A549 (cell line): ENCODE measurements at regions not wholly inside any gene's neighbourhood (a gene's known extent, or its start where the extent isn't known, plus 50 kb on each side); places are given as distances from the start of the nearest gene placed in this dataset.

Experiments used
- ATAC-seq, 2 experiments: fragments of 200-7000 bp in 1 of 2; fragments of >200 bp in 1 of 2; cut with Nextera tagmentation in 1 of 2; cut with Tn5 transposase in 1 of 2; 3 replicates each; pipeline versions ENCODE4 v1.8.0 to v1.9.1; 2018 to 2020; ENCODE audit warnings: mild to moderate bottlenecking in 1 of 2, moderate library complexity in 1 of 2
- CTCF ChIA-PET: fragments of 300-600 bp; sonication (Branson Sonifier 250); formaldehyde crosslinking; extraction: SDS; loops from one replicate; lab custom pipeline; 2021; ENCODE audit warnings: antibody characterized with exemption, inconsistent platforms; lab: Yijun Ruan, JAX
- POLR2A ChIA-PET: fragments of 350-600 bp; formaldehyde crosslinking; extraction: SDS; loops from one replicate; lab custom pipeline; 2021; ENCODE audit warnings: antibody characterized with exemption, inconsistent platforms; lab: Yijun Ruan, JAX
- DNase-seq, 2 experiments: peaks; one replicate each; pipeline versions ENCODE4 v3.0.0 to v3.0.0-alpha.2; 2011 to 2016; ENCODE audit warnings: low read depth in 1 of 2, low spot score in 1 of 2
- FAIRE-seq: peaks from 2 replicates; lab custom pipeline; 2011; peaks lifted over from hg19 to GRCh38; lab: Jason Lieb, UNC
- H3K27ac ChIP-seq, 2 experiments: fragments of >200 bp; sonication (Bioruptor Twin); formaldehyde crosslinking; 3 replicates each; pipeline ENCODE4 v1.5.1; 2016 to 2017
- H3K4me1 ChIP-seq: fragments of >200 bp; sonication (Bioruptor Twin); formaldehyde crosslinking; 3 replicates; pipeline ENCODE4 v1.6.1; 2016
- H3K4me2 ChIP-seq: fragments of >200 bp; sonication (Bioruptor Twin); formaldehyde crosslinking; 3 replicates; pipeline ENCODE4 v1.6.1; 2016
- H3K4me3 ChIP-seq: fragments of >200 bp; sonication (Bioruptor Twin); formaldehyde crosslinking; 3 replicates; pipeline ENCODE4 v1.5.1; 2016
- H3K9me3 ChIP-seq: fragments of >200 bp; sonication (Bioruptor Twin); formaldehyde crosslinking; 3 replicates; pipeline ENCODE4 v1.6.1; 2016
- BCL3 ChIP-seq: fragments of >200 bp; sonication (Bioruptor Twin); formaldehyde crosslinking; IDR thresholded peaks from 3 replicates; pipeline ENCODE4 v1.6.1; 2016
- BHLHE40 ChIP-seq: IDR thresholded peaks from 2 replicates; pipeline ENCODE4 v1.6.1; 2012; ENCODE audit warnings: low read depth, low read length, inconsistent platforms
- CBX8 ChIP-seq: fragments of 200-600 bp; sonication (generic); IDR thresholded peaks from 2 replicates; pipeline ENCODE4 v1.6.1; 2016
- CHD2 ChIP-seq: fragments of 150-350 bp; IDR thresholded peaks from 2 replicates; pipeline ENCODE4 v1.6.1; 2014; ENCODE audit warnings: low read length; ENCODE audit not compliant: partially characterized antibody
- EHF ChIP-seq: fragments of 250-450 bp; sonication (Bioruptor Pico); IDR thresholded peaks from 2 replicates; pipeline ENCODE4 v1.5.0; 2020; ENCODE audit warnings: mild to moderate bottlenecking
- EHMT2 ChIP-seq: fragments of 200-600 bp; sonication (generic); IDR thresholded peaks from 2 replicates; pipeline ENCODE4 v1.6.1; 2016; ENCODE audit warnings: antibody characterized with exemption, low read depth, mild to moderate bottlenecking, moderate library complexity
- ESRRA ChIP-seq: fragments of 150-350 bp; IDR thresholded peaks from 2 replicates; pipeline ENCODE4 v1.6.1; 2014; ENCODE audit warnings: mild to moderate bottlenecking, low read length, borderline replicate concordance
- GATA3 ChIP-seq: IDR thresholded peaks from 2 replicates; pipeline ENCODE4 v1.6.1; 2012; ENCODE audit warnings: borderline replicate concordance
- HDAC2 ChIP-seq: fragments of 200-600 bp; sonication (generic); IDR thresholded peaks from 2 replicates; pipeline ENCODE4 v1.6.1; 2016
- HES2 ChIP-seq: fragments of >200 bp; sonication (Bioruptor Twin); formaldehyde crosslinking; IDR thresholded peaks from 2 replicates; pipeline ENCODE4 v1.6.1; 2016
- HEYL ChIP-seq: fragments of 250-450 bp; sonication (Bioruptor Pico); IDR thresholded peaks from 2 replicates; pipeline ENCODE4 v1.8.0; 2021; ENCODE audit warnings: mild to moderate bottlenecking, moderate library complexity
- JUN ChIP-seq, 2 experiments: fragments of >200 bp; sonication (Bioruptor Twin); formaldehyde crosslinking; IDR thresholded peaks; 2 replicates in 1 of 2; 3 replicates in 1 of 2; pipeline ENCODE4 v1.6.1; 2016 to 2017
- JUNB ChIP-seq: fragments of >200 bp; sonication (Bioruptor Twin); formaldehyde crosslinking; IDR thresholded peaks from 2 replicates; pipeline ENCODE4 v1.6.1; 2016
- KDM1A ChIP-seq: fragments of 200-600 bp; sonication (generic); IDR thresholded peaks from 2 replicates; pipeline ENCODE4 v1.6.1; 2016; ENCODE audit warnings: low read depth, mild to moderate bottlenecking
- MAFK ChIP-seq: fragments of 450-650 bp; IDR thresholded peaks from 2 replicates; pipeline ENCODE4 v1.6.1; 2014; ENCODE audit not compliant: partially characterized antibody
- NFE2L2 ChIP-seq: fragments of 150-350 bp; conservative IDR thresholded peaks from 2 replicates; pipeline ENCODE4 v1.6.1; 2014; ENCODE audit warnings: low read length
- NPAS2 ChIP-seq: fragments of 250-450 bp; sonication (Bioruptor Pico); IDR thresholded peaks from 2 replicates; pipeline ENCODE4 v1.8.0; 2022; ENCODE audit warnings: mild to moderate bottlenecking, moderate library complexity, borderline replicate concordance
- PBX3 ChIP-seq: IDR thresholded peaks from 2 replicates; pipeline ENCODE4 v1.6.1; 2012
- PHF8 ChIP-seq: fragments of 200-600 bp; sonication (generic); IDR thresholded peaks from 2 replicates; pipeline ENCODE4 v1.6.1; 2016; ENCODE audit warnings: low read depth, mild to moderate bottlenecking, antibody characterized with exemption, moderate library complexity, borderline replicate concordance
- POLR2A ChIP-seq: IDR thresholded peaks from 2 replicates; pipeline ENCODE4 v1.6.1; 2012; ENCODE audit warnings: mild to moderate bottlenecking, low read length
- POLR2AphosphoS2 ChIP-seq: conservative IDR thresholded peaks from 2 replicates; pipeline ENCODE4 v1.6.1; 2012; ENCODE audit warnings: low read length, improper control_type of control experiment, inconsistent platforms
- RAD21 ChIP-seq, 2 experiments: fragments of >200 bp in 1 of 2; sonication (Bioruptor Twin) in 1 of 2; formaldehyde crosslinking in 1 of 2; IDR thresholded peaks in 1 of 2; conservative IDR thresholded peaks in 1 of 2; 2 replicates in 1 of 2; 3 replicates in 1 of 2; pipeline ENCODE4 v1.6.1; 2012 to 2018; ENCODE audit warnings: inconsistent platforms in 1 of 2
- RARB ChIP-seq: fragments of 250-450 bp; sonication (Bioruptor Pico); IDR thresholded peaks from 2 replicates; pipeline ENCODE4 v1.8.0; 2021; ENCODE audit warnings: mild to moderate bottlenecking, moderate library complexity
- RFX5 ChIP-seq: fragments of 450-650 bp; IDR thresholded peaks from 2 replicates; pipeline ENCODE4 v1.7.1; 2014; ENCODE audit warnings: antibody characterized with exemption, mild to moderate bottlenecking, moderate library complexity
- SMC3 ChIP-seq: fragments of >200 bp; sonication (Bioruptor Twin); formaldehyde crosslinking; IDR thresholded peaks from 3 replicates; pipeline ENCODE4 v1.6.1; 2018; ENCODE audit warnings: inconsistent platforms
- TFCP2L1 ChIP-seq: fragments of 250-450 bp; sonication (Bioruptor Pico); IDR thresholded peaks from 2 replicates; pipeline ENCODE4 v1.5.0; 2021; ENCODE audit warnings: mild to moderate bottlenecking
- TP53 ChIP-seq: fragments of 250-450 bp; sonication (Bioruptor Pico); IDR thresholded peaks from 2 replicates; pipeline ENCODE4 v1.5.0; 2021; ENCODE audit warnings: mild to moderate bottlenecking, moderate library complexity
- ZC3H11A ChIP-seq: fragments of 450-650 bp; IDR thresholded peaks from 2 replicates; pipeline ENCODE4 v1.6.1; 2014; ENCODE audit warnings: antibody characterized with exemption, mild to moderate bottlenecking
- ZSCAN20 ChIP-seq: fragments of 250-450 bp; sonication (Bioruptor Pico); IDR thresholded peaks from 2 replicates; pipeline ENCODE4 v1.8.0; 2022; ENCODE audit warnings: mild to moderate bottlenecking, moderate library complexity
- WGBS: methylation state at CpG from one replicate; pipeline ENCODE4 v1.1.6; 2017; ENCODE audit errors: missing lambda C conversion rate; 5-methylcytosine and 5-hydroxymethylcytosine counted together

GRCh38 chr1:103333141-103333540 is 192.4 kb upstream of the RNPC3 start (continued):
- TF ChIP-seq NPAS2 (CRISPR knock-in tag), result no peak
- no peak for TF ChIP-seq HDAC2
- no peak for TF ChIP-seq TP53 (CRISPR knock-in tag)
- no peak for TF ChIP-seq JUN (IDR thresholded peaks at IDR 0.05)
- no peak for TF ChIP-seq RFX5
- no peak for TF ChIP-seq RAD21 (conservative IDR thresholded peaks at IDR 0.05 in 1 of 2, IDR thresholded peaks at IDR 0.05 in 1 of 2)
- no peak for TF ChIP-seq ESRRA
- TF ChIP-seq ZC3H11A, result no peak
- no peak for TF ChIP-seq EHF (CRISPR knock-in tag)
- TF ChIP-seq RARB (CRISPR knock-in tag), result no peak

- no peak for TF ChIP-seq BCL3
- TF ChIP-seq TP53 (CRISPR knock-in tag), result no peak
- TF ChIP-seq GATA3, result no peak
- no peak for TF ChIP-seq SMC3
- no peak for TF ChIP-seq BHLHE40
- TF ChIP-seq JUNB, result no peak
- no peak for TF ChIP-seq PHF8
- TF ChIP-seq CHD2, result no peak
- no peak for TF ChIP-seq CBX8
- TF ChIP-seq PBX3, result no peak
- Histone ChIP-seq H3K4me1 (no peaks in the 10 kb centered on the region), H3K4me3 (no peak overlapping the region), H3K4me2 (no peak overlapping the region), H3K27ac (no peak overlapping the region), H3K9me3 (no peaks in the 10 kb centered on the region)
- WGBS, result 38% methylated on average over 1 of the region's 4 CpGs
- ChIA-PET CTCF (no interaction called here), POLR2A (no interaction called here)
- DNase-seq (no peak), FAIRE-seq (no peak), ATAC-seq (no peak)
Measured at GRCh38 chr1:103327054-103327719, 198.3 kb upstream of the RNPC3 start.

- Histone ChIP-seq H3K9me3 (no peaks in the 10 kb centered on the region), H3K27ac (no peak overlapping the region), H3K4me2 (no peak overlapping the region), H3K4me3 (no peak overlapping the region), H3K4me1 (no peaks in the 10 kb centered on the region)
- ATAC-seq (no peak), FAIRE-seq (no peak), DNase-seq (no peak)
- TF ChIP-seq KDM1A (no peak), NPAS2 (CRISPR knock-in tag) (no peak), POLR2A (no peak), RARB (CRISPR knock-in tag) (no peak)
- POLR2A ChIA-PET, result no interaction called here
- CTCF ChIA-PET, result no interaction called here
Measured at GRCh38 chr1:103326595-103326994, 198.9 kb upstream of the RNPC3 start.

- POLR2A ChIA-PET, result no interaction called here
- Histone ChIP-seq H3K4me3 (no peak overlapping the region), H3K9me3 (no peaks in the 10 kb centered on the region), H3K4me2 (no peak overlapping the region), H3K27ac (no peak overlapping the region), H3K4me1 (no peaks in the 10 kb centered on the region)
- no peak for FAIRE-seq
- no peak for ATAC-seq
- DNase-seq, result no peak
- CTCF ChIA-PET, result no interaction called here
- 79% methylated on average over 1 of the region's 1 CpG for WGBS
- TF ChIP-seq ZSCAN20 (CRISPR knock-in tag) (no peak), POLR2AphosphoS2 (no peak), EHMT2 (no peak), MAFK (no peak), HES2 (no peak), POLR2A (no peak), NFE2L2 (no peak), TFCP2L1 (CRISPR knock-in tag) (no peak), BCL3 (no peak), TP53 (CRISPR knock-in tag) (no peak), NPAS2 (CRISPR knock-in tag) (no peak), HEYL (CRISPR knock-in tag) (no peak)
Measured at GRCh38 chr1:103309786-103310185, 201.5 kb upstream of the COL11A1 start.
